Psoas muscle (tissue), 7 donors: ENCODE measurements at regions not wholly inside any gene's neighbourhood (a gene's known extent, or its start where the extent isn't known, plus 50 kb on each side); places are given as distances from the start of the nearest gene placed in this dataset.
A peak's percentile ranks its signal among the peaks of the same experiment; 100 is the strongest.

Source experiments
- ATAC-seq, 4 donors: fragments of 200-7000 bp; cut with Tn5 transposase; one replicate each; pipeline ENCODE4 v1.9.1; 2020; ENCODE audit warnings: moderate library complexity in 3 of 4, mild to moderate bottlenecking in 2 of 4
- DNase-seq, 2 donors: peaks; one replicate each; pipeline ENCODE4 v3.0.0-alpha.2; 2020
- H3K27ac ChIP-seq: fragments of 200-600 bp; one replicate; pipeline ENCODE4 v1.8.0; 2022
- H3K27me3 ChIP-seq, 3 donors: fragments of 200-600 bp in 1 of 3; one replicate each; pipeline versions ENCODE4 v1.6.1 to v1.8.0; 2013 to 2022; ENCODE audit warnings: low read length in 2 of 3, mild to moderate bottlenecking in 2 of 3, moderate library complexity in 1 of 3; ENCODE audit not compliant: insufficient read depth in 3 of 3
- H3K36me3 ChIP-seq, 2 donors: fragments of 200-600 bp in 1 of 2; one replicate each; pipeline versions ENCODE4 v1.6.1 to v1.8.0; 2013 to 2022; ENCODE audit warnings: low read depth in 1 of 2, mild to moderate bottlenecking in 1 of 2, moderate library complexity in 1 of 2; ENCODE audit not compliant: insufficient read depth in 1 of 2
- H3K4me1 ChIP-seq: fragments of 200-600 bp; one replicate; pipeline ENCODE4 v1.8.0; 2022
- H3K4me3 ChIP-seq: fragments of 200-600 bp; one replicate; pipeline ENCODE4 v1.8.0; 2022; ENCODE audit warnings: mild to moderate bottlenecking
- H3K9me3 ChIP-seq: fragments of 200-600 bp; one replicate; pipeline ENCODE4 v1.8.0; 2022
- CTCF ChIP-seq: fragments of 200-600 bp; IDR thresholded peaks from one replicate; pipeline ENCODE4 v1.8.0; 2022; ENCODE audit warnings: antibody characterized with exemption
- WGBS, 3 donors: extraction: QIAGEN DNeasy Blood & Tissue Kit; methylation state at CpG; one replicate each; pipeline versions ENCODE4 v1.1.6 to v1.1.7; 2013; 5-methylcytosine and 5-hydroxymethylcytosine counted together
- intact Hi-C, 2 donors: fragments of 100-400 bp; cut with DNase I; formaldehyde crosslinking; loops; one replicate each; pipeline versions ENCODE4 v1.11.0 to v1.14.2; 2022
- donor health status: healthy with polysubstance abuse.
- donor health status: DM: no; HTN: no; CAD: no; lungs with moderate emphysema.
- donor health status: Bipolar disorder and iron deficiency.
- donor health status: healthy.
- donor health status: DM: yes; HTN: yes; CAD: no.
- donor health status: DM: no; HTN: no; CAD: no.
- donor health status: DM: yes; HTN: yes; CAD: no.

GRCh38 chr1:147821883-147822282, 61.5 kb upstream of the GJA5 start:
- intact Hi-C loops, result no loop called here
- no peaks in the 10 kb centered on the region for H3K27me3 ChIP-seq

GRCh38 chr1:147822292-147822691, 61.9 kb upstream of the GJA5 start:
- peak in 1 of 4 donors; percentile 40 for ATAC-seq
- Histone ChIP-seq H3K36me3 (no peaks in the 10 kb centered on the region), H3K4me3 (no peak overlapping the region), H3K27ac (no peak overlapping the region), H3K27me3 (no peaks in the 10 kb centered on the region), H3K4me1 (no peaks in the 10 kb centered on the region), H3K9me3 (no peaks in the 10 kb centered on the region)
- WGBS, 3 donors, result 64 to 82% (median 64%) methylated on average over 1 of the region's 1 CpG
- DNase-seq, result no peak
- intact Hi-C loops, result no loop called here
- no peak for TF ChIP-seq CTCF

More at GRCh38 chr1:147821883-147822282, 61.5 kb upstream of the GJA5 start:
- H3K4me3 ChIP-seq, result no peak overlapping the region
- WGBS, 3 donors, result 20 to 29% (median 28%) methylated on average over 2 of the region's 2 CpGs
- ATAC-seq (peak in 2 of 4 donors; percentile 42 to 73), DNase-seq (no peak)
- no peaks in the 10 kb centered on the region for H3K36me3 ChIP-seq
- H3K9me3 ChIP-seq, result no peaks in the 10 kb centered on the region
- H3K27ac ChIP-seq, result no peak overlapping the region
- TF ChIP-seq CTCF, result no peak
- no peaks in the 10 kb centered on the region for H3K4me1 ChIP-seq

- Histone ChIP-seq H3K9me3 (no peaks in the 10 kb centered on the region), H3K27me3 (no peaks in the 10 kb centered on the region), H3K4me3 (no peak overlapping the region), H3K4me1 (no peaks in the 10 kb centered on the region), H3K27ac (no peak overlapping the region), H3K36me3 (no peaks in the 10 kb centered on the region)
- 89 to 92% (median 89%) methylated on average over 1 of the region's 1 CpG for WGBS, 3 donors
- ATAC-seq (no peak), DNase-seq (no peak)
- intact Hi-C loops, result no loop called here
- no peak for TF ChIP-seq CTCF
Observed at GRCh38 chr1:147824001-147824400, 63.6 kb upstream of the GJA5 start.

GRCh38 chr1:147824798-147825197, 64.4 kb upstream of the GJA5 start:
- TF ChIP-seq CTCF, result no peak
- DNase-seq, result no peak
- no peak overlapping the region for H3K4me3 ChIP-seq
- no peaks in the 10 kb centered on the region for H3K27me3 ChIP-seq
- 71 to 78% (median 72%) methylated on average over 4 of the region's 4 CpGs for WGBS, 3 donors
- intact Hi-C loops, result no loop called here
- H3K36me3 ChIP-seq, result no peaks in the 10 kb centered on the region
- no peak overlapping the region for H3K27ac ChIP-seq
- no peak for ATAC-seq
- no peaks in the 10 kb centered on the region for H3K4me1 ChIP-seq
- H3K9me3 ChIP-seq, result no peaks in the 10 kb centered on the region

GRCh38 chr1:147825586-147825985, 65.2 kb upstream of the GJA5 start:
- intact Hi-C loops, result no loop called here
- H3K27me3 ChIP-seq, result no peaks in the 10 kb centered on the region
- no peak for TF ChIP-seq CTCF
- DNase-seq, result no peak
- 68 to 82% (median 79%) methylated on average over 1 of the region's 1 CpG for WGBS, 3 donors
- H3K4me3 ChIP-seq, result no peak overlapping the region
- no peaks in the 10 kb centered on the region for H3K9me3 ChIP-seq
- no peaks in the 10 kb centered on the region for H3K36me3 ChIP-seq
- H3K27ac ChIP-seq, result no peak overlapping the region
- H3K4me1 ChIP-seq, result no peaks in the 10 kb centered on the region
- no peak for ATAC-seq
